WERI-Rb-1 (cell line): ENCODE measurements at regions not wholly inside any gene's neighbourhood (a gene's known extent, or its start where the extent isn't known, plus 50 kb on each side); places are given as distances from the start of the nearest gene placed in this dataset.

ENCODE experiments used
- DNase-seq: peaks from one replicate; pipeline ENCODE4 v3.0.0-alpha.2; 2020
- H3K27ac ChIP-seq: fragments of 250-450 bp; sonication (Bioruptor Pico); 2 replicates; pipeline ENCODE4 v1.5.1; 2020; ENCODE audit warnings: mild to moderate bottlenecking, moderate library complexity
- H3K27me3 ChIP-seq: fragments of 250-450 bp; sonication (Bioruptor Pico); 2 replicates; pipeline ENCODE4 v1.5.1; 2021; ENCODE audit warnings: mild to moderate bottlenecking, low read depth, moderate library complexity; ENCODE audit not compliant: insufficient read depth, severe bottlenecking
- H3K36me3 ChIP-seq: fragments of 250-450 bp; sonication (Bioruptor Pico); 2 replicates; pipeline ENCODE4 v1.5.1; 2020; ENCODE audit warnings: mild to moderate bottlenecking, moderate library complexity
- H3K4me3 ChIP-seq: 2 replicates; pipeline ENCODE4 v1.5.1; 2011; ENCODE audit warnings: low read depth, mild to moderate bottlenecking, control low read depth, low read length
- H3K9me3 ChIP-seq: fragments of 250-450 bp; sonication (Bioruptor Pico); 2 replicates; pipeline ENCODE4 v1.5.1; 2021; ENCODE audit warnings: mild to moderate bottlenecking, moderate library complexity; ENCODE audit not compliant: severe bottlenecking
- CTCF ChIP-seq: IDR thresholded peaks from 2 replicates; pipeline ENCODE4 v1.5.1; 2011; ENCODE audit warnings: low read depth, mild to moderate bottlenecking, control low read depth, inconsistent platforms, low read length

- Histone ChIP-seq H3K36me3 (no peaks in the 10 kb centered on the region), H3K27me3 (no peaks in the 10 kb centered on the region), H3K9me3 (no peaks in the 10 kb centered on the region), H3K27ac (no peak overlapping the region), H3K4me3 (no peak overlapping the region)
- DNase-seq = no peak
- TF ChIP-seq CTCF = no peak
Measured at GRCh38 chr21:37982496-37983318, 66.5 kb upstream of the KCNJ6 start.

DNA sequence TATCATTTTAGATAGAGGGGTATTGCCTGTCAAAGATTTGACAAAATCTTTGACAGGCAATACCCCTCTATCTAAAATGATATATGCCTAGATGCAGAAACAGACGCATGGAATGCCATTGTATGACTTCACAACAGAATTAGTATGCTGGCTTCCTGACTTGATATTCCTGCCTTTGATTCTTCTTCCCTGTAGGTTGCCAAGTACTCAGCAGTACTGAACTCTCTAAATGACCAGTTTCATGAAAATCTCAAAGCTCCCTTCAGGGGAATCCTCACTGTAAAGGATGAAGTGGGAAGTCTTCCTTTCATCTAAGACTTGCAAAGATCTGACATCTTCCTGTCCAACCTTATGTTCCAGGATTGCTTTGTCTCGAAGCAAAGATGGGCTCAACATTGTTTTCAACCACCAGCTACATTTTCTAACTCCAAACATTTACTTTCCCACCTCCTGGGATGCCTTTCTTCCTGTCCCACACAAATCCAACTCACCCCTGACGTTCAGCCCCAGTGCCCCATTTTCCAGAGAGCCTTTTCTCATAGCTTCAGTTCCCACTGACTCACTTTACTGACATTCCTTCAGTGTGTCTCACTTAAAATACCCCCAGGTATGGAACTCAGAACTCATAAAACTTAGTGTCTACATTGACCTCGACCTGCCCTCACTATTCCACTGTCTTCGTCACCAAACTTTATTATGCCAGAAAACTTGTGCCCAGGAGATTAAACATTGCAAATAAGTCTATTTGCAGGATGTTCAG lies 67.3 kb upstream of the KCNJ6 start:
- DNase-seq = no peak
- Histone ChIP-seq H3K27me3 (no peaks in the 10 kb centered on the region), H3K36me3 (no peaks in the 10 kb centered on the region), H3K4me3 (no peak overlapping the region), H3K9me3 (no peaks in the 10 kb centered on the region), H3K27ac (no peak overlapping the region)
- TF ChIP-seq CTCF = no peak

GRCh38 chr21:37984416-37984815 lies 68.2 kb upstream of the KCNJ6 start:
- H3K36me3 ChIP-seq = no peaks in the 10 kb centered on the region
- H3K27me3 ChIP-seq = no peaks in the 10 kb centered on the region
- H3K4me3 ChIP-seq = no peak overlapping the region
- no peak for DNase-seq
- no peak overlapping the region for H3K27ac ChIP-seq
- H3K9me3 ChIP-seq = no peaks in the 10 kb centered on the region
- TF ChIP-seq CTCF = no peak

- no peak overlapping the region for H3K27ac ChIP-seq
- DNase-seq = no peak
- H3K36me3 ChIP-seq = no peaks in the 10 kb centered on the region
Measured at GRCh38 chr21:37986000-37986399, 69.7 kb upstream of the KCNJ6 start.

DNA sequence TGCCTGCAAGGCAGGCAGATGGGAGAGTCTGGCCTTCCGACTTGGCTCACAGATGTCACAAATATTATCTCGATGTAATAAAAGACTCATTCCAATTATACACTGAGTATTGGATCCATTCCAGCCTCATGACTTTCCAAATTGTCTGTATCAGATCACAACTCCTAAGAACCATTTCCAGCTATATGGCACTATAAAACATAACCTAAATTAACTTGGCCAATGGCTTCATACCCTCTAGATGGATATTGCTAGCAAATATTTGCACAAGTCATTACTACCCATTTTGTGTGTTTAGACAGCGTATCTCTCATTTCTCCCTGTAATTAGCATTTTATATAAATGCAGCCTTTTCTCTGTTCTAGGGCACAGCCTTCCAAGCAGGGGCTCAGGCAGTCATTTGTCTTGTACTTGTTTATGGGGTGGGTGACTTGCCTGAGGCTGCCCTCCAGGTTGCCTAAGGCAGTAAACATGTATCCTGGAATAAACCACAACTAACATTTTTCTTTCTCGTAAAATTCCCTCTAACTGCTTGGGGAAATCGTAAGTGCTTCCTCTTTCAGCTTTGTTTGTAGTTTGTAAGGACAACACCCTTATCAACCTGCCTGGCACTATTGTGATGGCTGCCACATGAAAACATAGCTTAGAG lies 70.6 kb upstream of the KCNJ6 start:
- TF ChIP-seq CTCF = no peak
- DNase-seq = no peak
- no peak overlapping the region for H3K27ac ChIP-seq
- H3K36me3 ChIP-seq = no peaks in the 10 kb centered on the region
- H3K4me3 ChIP-seq = no peak overlapping the region
- no peaks in the 10 kb centered on the region for H3K9me3 ChIP-seq
- no peaks in the 10 kb centered on the region for H3K27me3 ChIP-seq

More at GRCh38 chr21:37986000-37986399, 69.7 kb upstream of the KCNJ6 start:
- Histone ChIP-seq H3K9me3 (no peaks in the 10 kb centered on the region), H3K27me3 (no peaks in the 10 kb centered on the region), H3K4me3 (no peak overlapping the region)
- TF ChIP-seq CTCF = no peak
